Common myeloid progenitor, CD34-positive (primary cell): ENCODE measurements at regions not wholly inside any gene's neighbourhood (a gene's known extent, or its start where the extent isn't known, plus 50 kb on each side); places are given as distances from the start of the nearest gene placed in this dataset.
"Not testable (repeated sequence)": the region's sequence is repeated elsewhere in the genome, so short reads cannot be mapped to it uniquely, and the experiment has no call there.

Experiments
- CTCF ChIA-PET: fragments of 350-600 bp; sonication (Branson Sonifier 250); formaldehyde crosslinking; loops from one replicate; lab custom pipeline; 2021; ENCODE audit warnings: antibody characterized with exemption; lab: Charles Lee
- POLR2A ChIA-PET: fragments of 350-600 bp; sonication (Branson Sonifier 250); formaldehyde crosslinking; loops from one replicate; lab custom pipeline; 2021; ENCODE audit warnings: antibody characterized with exemption; lab: Charles Lee
- DNase-seq, 3 donors: peaks; one replicate each; pipeline versions ENCODE4 v3.0.0 to v3.0.0-alpha.2; 2013
- H3K27ac ChIP-seq, 2 experiments: 1 replicate in 1 of 2; 2 replicates in 1 of 2; pipeline ENCODE4 v1.7.0; 2013; ENCODE audit warnings: inconsistent platforms in 2 of 2, low read length in 2 of 2, mild to moderate bottlenecking in 2 of 2, low read depth in 1 of 2, moderate library complexity in 1 of 2; ENCODE audit not compliant: severe bottlenecking in 2 of 2, insufficient read depth in 1 of 2, poor library complexity in 1 of 2
- H3K27me3 ChIP-seq, 5 experiments: replicated peaks in 2 of 5; 1 replicate in 3 of 5; 2 replicates in 2 of 5; pipeline versions ENCODE4 v1.6.1 to v1.7.0; 2013; ENCODE audit warnings: low read length in 4 of 5, mild to moderate bottlenecking in 2 of 5, moderate library complexity in 2 of 5, inconsistent platforms in 1 of 5; ENCODE audit not compliant: insufficient read depth in 5 of 5, control insufficient read depth in 4 of 5
- H3K36me3 ChIP-seq, 4 experiments: 1 replicate in 2 of 4; 2 replicates in 2 of 4; pipeline versions ENCODE4 v1.6.1 to v1.7.0; 2013; ENCODE audit warnings: low read length in 3 of 4, control low read depth in 1 of 4, mild to moderate bottlenecking in 1 of 4; ENCODE audit not compliant: control insufficient read depth in 4 of 4, insufficient read depth in 4 of 4
- H3K4me1 ChIP-seq, 4 experiments: 1 replicate in 3 of 4; 2 replicates in 1 of 4; pipeline versions ENCODE4 v1.6.1 to v1.7.1; 2013; ENCODE audit warnings: low read length in 3 of 4, mild to moderate bottlenecking in 3 of 4, control low read depth in 1 of 4, inconsistent platforms in 1 of 4, moderate library complexity in 1 of 4; ENCODE audit not compliant: control insufficient read depth in 4 of 4, insufficient read depth in 4 of 4; ENCODE audit errors: control extremely low read depth in 1 of 4
- H3K4me3 ChIP-seq, 7 experiments: 1 replicate in 4 of 7; 2 replicates in 3 of 7; pipeline versions ENCODE4 v1.5.1 to v1.7.0; 2013; ENCODE audit warnings: mild to moderate bottlenecking in 7 of 7, low read length in 6 of 7, moderate library complexity in 6 of 7, inconsistent platforms in 2 of 7, low read depth in 2 of 7, control low read depth in 1 of 7; ENCODE audit not compliant: insufficient read depth in 4 of 7, control insufficient read depth in 1 of 7; ENCODE audit errors: extremely low read depth in 1 of 7
- H3K9me3 ChIP-seq, 5 experiments: 1 replicate in 4 of 5; 2 replicates in 1 of 5; pipeline versions ENCODE4 v1.6.1 to v1.7.1; 2013; ENCODE audit warnings: low read length in 4 of 5, mild to moderate bottlenecking in 2 of 5, inconsistent platforms in 1 of 5, low read depth in 1 of 5, moderate library complexity in 1 of 5; ENCODE audit not compliant: control insufficient read depth in 4 of 5, insufficient read depth in 2 of 5; ENCODE audit errors: control extremely low read depth in 1 of 5
- WGBS: methylation state at CpG from one replicate; pipeline ENCODE4 v1.1.5; 2013; ENCODE audit not compliant: insufficient coverage; 5-methylcytosine and 5-hydroxymethylcytosine counted together

GRCh38 chr9:95680306-95680705 is 163.5 kb upstream of the PTCH1 start:
- POLR2A ChIA-PET, H3K27ac ChIP-seq, CTCF ChIA-PET, H3K4me1 ChIP-seq, H3K27me3 ChIP-seq, DNase-seq, H3K36me3 ChIP-seq, H3K4me3 ChIP-seq: not testable (repeated sequence)
- WGBS = 93% methylated on average over 23 of the region's 26 CpGs
- peaks cover 0 to 13% (median 6%) of the 10 kb centered on the region in 5 experiments for H3K9me3 ChIP-seq

GRCh38 chr9:95679874-95680273 is 163.1 kb upstream of the PTCH1 start:
- CTCF ChIA-PET = no interaction called here
- H3K36me3 ChIP-seq = no peaks in the 10 kb centered on the region

GRCh38 chr9:95678759-95679158 is 162.0 kb upstream of the PTCH1 start:
- 100% methylated on average over 1 of the region's 2 CpGs for WGBS
- POLR2A ChIA-PET = interaction anchor here (0.5 kb wide), 1 partner anchor 473 kb away, joined by 4 read pairs; no protein-coding TSS in a partner anchor
- CTCF ChIA-PET = no interaction called here
- H3K27me3 ChIP-seq = peaks cover 0 to 12% (median 3%) of the 10 kb centered on the region in 5 experiments
- peaks cover 0 to 13% (median 6%) of the 10 kb centered on the region in 5 experiments for H3K9me3 ChIP-seq
- no peaks in the 10 kb centered on the region for H3K4me1 ChIP-seq
- no peak for DNase-seq
- H3K4me3 ChIP-seq = no peak overlapping the region
- no peak overlapping the region for H3K27ac ChIP-seq
- no peaks in the 10 kb centered on the region for H3K36me3 ChIP-seq

More at GRCh38 chr9:95679874-95680273, 163.1 kb upstream of the PTCH1 start:
- WGBS = 100% methylated on average over 7 of the region's 8 CpGs
- no peak overlapping the region for H3K27ac ChIP-seq
- no peak for DNase-seq
- POLR2A ChIA-PET = no interaction called here
- peaks cover 0 to 13% (median 6%) of the 10 kb centered on the region in 5 experiments for H3K9me3 ChIP-seq
- peaks cover 0 to 10% (median 3%) of the 10 kb centered on the region in 5 experiments for H3K27me3 ChIP-seq
- H3K4me1 ChIP-seq = no peaks in the 10 kb centered on the region
- H3K4me3 ChIP-seq = no peak overlapping the region

GRCh38 chr9:95670122-95670521 is 153.4 kb upstream of the PTCH1 start:
- WGBS = 94% methylated on average over 13 of the region's 15 CpGs
- ChIA-PET POLR2A (no interaction called here), CTCF (no interaction called here)

GRCh38 chr9:95669253-95669652 is 152.5 kb upstream of the PTCH1 start:
- H3K27ac ChIP-seq = no peak overlapping the region
- POLR2A ChIA-PET = no interaction called here
- H3K4me1 ChIP-seq = no peaks in the 10 kb centered on the region
- DNase-seq = no peak
- peaks cover 0 to 35% (median 14%) of the 10 kb centered on the region in 5 experiments for H3K27me3 ChIP-seq
- WGBS = 88% methylated on average over 4 of the region's 7 CpGs
- CTCF ChIA-PET = no interaction called here
- H3K9me3 ChIP-seq = peaks cover 0 to 3% (median 0%) of the 10 kb centered on the region in 5 experiments
- no peak overlapping the region for H3K4me3 ChIP-seq
- H3K36me3 ChIP-seq = no peaks in the 10 kb centered on the region

More at GRCh38 chr9:95670122-95670521, 153.4 kb upstream of the PTCH1 start:
- no peak overlapping the region for H3K4me3 ChIP-seq
- H3K4me1 ChIP-seq = no peaks in the 10 kb centered on the region
- no peak overlapping the region for H3K27ac ChIP-seq
- peaks cover 0 to 36% (median 11%) of the 10 kb centered on the region in 5 experiments for H3K27me3 ChIP-seq
- no peak for DNase-seq
- no peaks in the 10 kb centered on the region for H3K9me3 ChIP-seq
- H3K36me3 ChIP-seq = no peaks in the 10 kb centered on the region

GRCh38 chr9:95667789-95668188 is 151.0 kb upstream of the PTCH1 start:
- POLR2A ChIA-PET = no interaction called here
- Histone ChIP-seq H3K4me3 (no peak overlapping the region), H3K36me3 (no peaks in the 10 kb centered on the region), H3K27me3 (peaks cover 0 to 40% (median 14%) of the 10 kb centered on the region in 5 experiments), H3K27ac (no peak overlapping the region), H3K4me1 (no peaks in the 10 kb centered on the region), H3K9me3 (peaks cover 0 to 3% (median 0%) of the 10 kb centered on the region in 5 experiments)
- no peak for DNase-seq
- CTCF ChIA-PET = no interaction called here
- 80% methylated on average over 1 of the region's 2 CpGs for WGBS

GRCh38 chr9:95666785-95667155 is 150.0 kb upstream of the PTCH1 start:
- Histone ChIP-seq H3K4me3 (no peak overlapping the region), H3K27me3 (peaks cover 0 to 35% (median 14%) of the 10 kb centered on the region in 5 experiments), H3K27ac (no peak overlapping the region), H3K4me1 (no peaks in the 10 kb centered on the region), H3K9me3 (peaks cover 0 to 3% (median 0%) of the 10 kb centered on the region in 5 experiments), H3K36me3 (no peaks in the 10 kb centered on the region)
- ChIA-PET POLR2A (no interaction called here), CTCF (no interaction called here)
- 22% methylated on average over 1 of the region's 4 CpGs for WGBS
- no peak for DNase-seq
